ENCODE measurements at regions not wholly inside any gene's neighbourhood (a gene's known extent, or its start where the extent isn't known, plus 50 kb on each side); places are given as distances from the start of the nearest gene placed in this dataset.

DNA sequence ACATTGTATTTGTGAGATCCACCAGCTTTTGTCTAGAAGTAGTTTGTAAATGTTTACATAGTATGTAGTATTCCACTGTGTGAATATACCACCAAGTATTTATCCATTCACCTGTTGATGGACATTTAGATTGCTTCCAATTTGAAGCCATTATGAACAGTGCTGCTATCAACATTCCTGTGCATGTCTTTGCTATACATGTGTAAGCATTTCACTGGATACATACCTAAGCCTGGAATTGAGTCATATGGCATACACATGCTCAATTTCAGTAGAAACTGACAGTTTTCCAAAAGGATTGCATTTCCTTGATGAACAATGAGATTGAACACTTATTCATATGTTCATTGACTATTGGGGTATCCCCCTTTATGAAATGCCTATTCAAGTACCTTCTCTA lies 540.6 kb upstream of the SOX9 start:
- Mint-ChIP-seq H3K4me3 (no peak overlapping the region), H3K9me3 (peaks cover 12% of the 10 kb centered on the region), H3K4me1 (peaks cover 3% of the 10 kb centered on the region; the same call in 2 of the 3 replicates), H3K27me3 (ENCODE audit: insufficient read depth, low read depth, poor library complexity) (no peaks in the 10 kb centered on the region), H3K27ac (no peak overlapping the region), H3K36me3 (ENCODE audit: low read depth) (peaks cover 8% of the 10 kb centered on the region; the same call in 2 of the 3 replicates)
- TF ChIP-seq REST (IDR thresholded peaks at IDR 0.05; ENCODE audit: unreplicated experiment) (no peak), ZNF462 (CRISPR knock-in tag; IDR thresholded peaks at IDR 0.05) (no peak), ZNF331 (CRISPR knock-in tag; IDR thresholded peaks at IDR 0.05; ENCODE audit: low read depth) (no peak), POLR2AphosphoS5 (IDR thresholded peaks at IDR 0.05; ENCODE audit: low read depth) (no peak), JUNB (IDR thresholded peaks at IDR 0.05; ENCODE audit: unreplicated experiment) (no peak), EZH2phosphoT487 (IDR thresholded peaks at IDR 0.05; ENCODE audit: unreplicated experiment) (no peak), ZNF114 (CRISPR knock-in tag; IDR thresholded peaks at IDR 0.05) (no peak), NANOG (IDR thresholded peaks at IDR 0.05; ENCODE audit: borderline replicate concordance) (no peak), CREB1 (CRISPR knock-in tag; IDR thresholded peaks at IDR 0.05; ENCODE audit: low read depth) (no peak), EZH2 (IDR thresholded peaks at IDR 0.05; ENCODE audit: low read depth, unreplicated experiment) (no peak), STAT1 (IDR thresholded peaks at IDR 0.05; ENCODE audit: unreplicated experiment) (no peak), ETS1 (IDR thresholded peaks at IDR 0.05) (no peak)
- TF ChIP-seq, protein P1, sequence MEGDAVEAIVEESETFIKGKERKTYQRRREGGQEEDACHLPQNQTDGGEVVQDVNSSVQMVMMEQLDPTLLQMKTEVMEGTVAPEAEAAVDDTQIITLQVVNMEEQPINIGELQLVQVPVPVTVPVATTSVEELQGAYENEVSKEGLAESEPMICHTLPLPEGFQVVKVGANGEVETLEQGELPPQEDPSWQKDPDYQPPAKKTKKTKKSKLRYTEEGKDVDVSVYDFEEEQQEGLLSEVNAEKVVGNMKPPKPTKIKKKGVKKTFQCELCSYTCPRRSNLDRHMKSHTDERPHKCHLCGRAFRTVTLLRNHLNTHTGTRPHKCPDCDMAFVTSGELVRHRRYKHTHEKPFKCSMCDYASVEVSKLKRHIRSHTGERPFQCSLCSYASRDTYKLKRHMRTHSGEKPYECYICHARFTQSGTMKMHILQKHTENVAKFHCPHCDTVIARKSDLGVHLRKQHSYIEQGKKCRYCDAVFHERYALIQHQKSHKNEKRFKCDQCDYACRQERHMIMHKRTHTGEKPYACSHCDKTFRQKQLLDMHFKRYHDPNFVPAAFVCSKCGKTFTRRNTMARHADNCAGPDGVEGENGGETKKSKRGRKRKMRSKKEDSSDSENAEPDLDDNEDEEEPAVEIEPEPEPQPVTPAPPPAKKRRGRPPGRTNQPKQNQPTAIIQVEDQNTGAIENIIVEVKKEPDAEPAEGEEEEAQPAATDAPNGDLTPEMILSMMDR (conservative IDR thresholded peaks at IDR 0.05; ENCODE audit: low read depth in 2 of 2), result no peak
- no peaks in the 10 kb centered on the region for H3F3A ChIP-seq (replicated peaks; ENCODE audit: low read depth)
- no peaks in the 10 kb centered on the region for H3K27me3 ChIP-seq (ENCODE audit: insufficient read depth)
- H2AFZ ChIP-seq, result no peak overlapping the region
- H3K4me1 ChIP-seq (ENCODE audit: insufficient read depth), result peaks cover 4% of the 10 kb centered on the region; the same call in 1 of the 2 replicates
- no peak overlapping the region for H3K27ac ChIP-seq (ENCODE audit: low read depth)
- no peak overlapping the region for H3K4me3 ChIP-seq
- no peak for ATAC-seq
- H3K4me2 ChIP-seq, result no peak overlapping the region
- H3K79me2 ChIP-seq (replicated peaks; ENCODE audit: insufficient read depth), result no peaks in the 10 kb centered on the region
- H4K20me1 ChIP-seq (replicated peaks; ENCODE audit: insufficient read depth), result no peaks in the 10 kb centered on the region
- no peaks in the 10 kb centered on the region; the same call in 1 of the 2 replicates for H3K9me2 ChIP-seq (ENCODE audit: insufficient read depth)
- no peak for DNase-seq (ENCODE audit: low spot score)
- H3K36me3 ChIP-seq (ENCODE audit: insufficient read depth), result no peaks in the 10 kb centered on the region

Data from GM23338 (cell line).